ENCODE measurements at regions not wholly inside any gene's neighbourhood (a gene's known extent, or its start where the extent isn't known, plus 50 kb on each side); places are given as distances from the start of the nearest gene placed in this dataset.
A peak's percentile ranks its signal among the peaks of the same experiment; 100 is the strongest.

- no peak for DNase-seq
Observed at GRCh38 chr6:113394216-113394615, 462.9 kb upstream of the MARCKS start.

GRCh38 chr6:113394729-113395128, 462.4 kb upstream of the MARCKS start:
- no peak for DNase-seq

GRCh38 chr6:113396730-113397129, 460.4 kb upstream of the MARCKS start:
- DNase-seq = no peak

GRCh38 chr6:113397236-113397635, 459.9 kb upstream of the MARCKS start:
- DNase-seq = no peak

GRCh38 chr6:113401231-113401630, 455.9 kb upstream of the MARCKS start:
- DNase-seq = no peak

GRCh38 chr6:113402544-113402943, 454.6 kb upstream of the MARCKS start:
- DNase-seq = peak; percentile 7

GRCh38 chr6:113403966-113404595, 453.1 kb upstream of the MARCKS start:
- DNase-seq = no peak

- no peak for DNase-seq
Observed at GRCh38 chr6:113405326-113406047, 451.7 kb upstream of the MARCKS start.

GRCh38 chr6:113406048-113406695, 451.0 kb upstream of the MARCKS start:
- no peak for DNase-seq

- DNase-seq = no peak
Observed at GRCh38 chr6:113411011-113411410, 446.1 kb upstream of the MARCKS start.

GRCh38 chr6:113412589-113413357, 444.4 kb upstream of the MARCKS start:
- DNase-seq = no peak

GRCh38 chr6:113414511-113414910, 442.6 kb upstream of the MARCKS start:
- peak; percentile 45 for DNase-seq

GRCh38 chr6:113416170-113416569, 441.0 kb upstream of the MARCKS start:
- DNase-seq = no peak

- DNase-seq = no peak
Observed at GRCh38 chr6:113420290-113420689, 436.9 kb upstream of the MARCKS start.

- no peak for DNase-seq
Observed at GRCh38 chr6:113421997-113422396, 435.1 kb upstream of the MARCKS start.

GRCh38 chr6:113423956-113424355, 433.2 kb upstream of the MARCKS start:
- DNase-seq = no peak

- no peak for DNase-seq
Observed at GRCh38 chr6:113425977-113426660, 431.0 kb upstream of the MARCKS start.

GRCh38 chr6:113427617-113428016, 429.5 kb upstream of the MARCKS start:
- no peak for DNase-seq

- no peak for DNase-seq
Observed at GRCh38 chr6:113428702-113429101, 428.4 kb upstream of the MARCKS start.

- no peak for DNase-seq
Observed at GRCh38 chr6:113432521-113433334, 424.4 kb upstream of the MARCKS start.

- no peak for DNase-seq
Observed at GRCh38 chr6:113433335-113433991, 423.7 kb upstream of the MARCKS start.

Data from NCI-H446 treated with DMSO at 0.1 percent for 48 hours (cell line).